ENCODE measurements at regions not wholly inside any gene's neighbourhood (a gene's known extent, or its start where the extent isn't known, plus 50 kb on each side); places are given as distances from the start of the nearest gene placed in this dataset.

GRCh38 chr11:21921151-21921550, 271.7 kb upstream of the ANO5 start:
- Histone ChIP-seq H3K27ac (ENCODE audit: extremely low read depth, low read depth, low read length) (no peak overlapping the region), H3K9me3 (replicated peaks; ENCODE audit: control insufficient read depth, insufficient read depth, low read depth, low read length) (no peaks in the 10 kb centered on the region), H2AFZ (ENCODE audit: low read depth, low read length) (no peak overlapping the region), H3K9me1 (ENCODE audit: control insufficient read depth, insufficient read depth, low read length) (no peaks in the 10 kb centered on the region), H3K27me3 (ENCODE audit: control insufficient read depth in 2 of 2, insufficient read depth in 2 of 2, low read length in 2 of 2) (no peaks in the 10 kb centered on the region), H3K36me3 (ENCODE audit: control insufficient read depth, insufficient read depth, low read length) (no peaks in the 10 kb centered on the region), H3K4me2 (ENCODE audit: insufficient read depth, low read length) (no peak overlapping the region), H3K4me3 (no peak overlapping the region), H3K79me2 (ENCODE audit: control insufficient read depth, insufficient read depth, low read length) (no peaks in the 10 kb centered on the region), H3K4me1 (replicated peaks in 1 of 2; ENCODE audit: control insufficient read depth in 2 of 2, insufficient read depth in 2 of 2, low read length in 2 of 2) (no peaks in the 10 kb centered on the region), H4K20me1 (replicated peaks; ENCODE audit: control insufficient read depth, insufficient read depth, low read length) (no peaks in the 10 kb centered on the region), H3K9ac (ENCODE audit: insufficient read depth in 1 of 2, low read depth in 2 of 2, low read length in 2 of 2) (no peak overlapping the region)
- TF ChIP-seq ZNF274 (IDR thresholded peaks at IDR 0.05; ENCODE audit: borderline replicate concordance, low read depth, low read length) (no peak), MLX (CRISPR knock-in tag; conservative IDR thresholded peaks at IDR 0.05) (no peak), ZNF57 (CRISPR knock-in tag; IDR thresholded peaks at IDR 0.05) (no peak), MXI1 (IDR thresholded peaks at IDR 0.05; ENCODE audit: low read depth, low read length) (no peak), SMAD3 (CRISPR knock-in tag; conservative IDR thresholded peaks at IDR 0.05) (no peak), SUPT5H (IDR thresholded peaks at IDR 0.05) (no peak), ZFP30 (CRISPR knock-in tag; IDR thresholded peaks at IDR 0.05; ENCODE audit: borderline replicate concordance) (no peak), NR0B1 (IDR thresholded peaks at IDR 0.05; ENCODE audit: partially characterized antibody) (no peak), HDAC2 (IDR thresholded peaks at IDR 0.05) (no peak), ATF1 (CRISPR knock-in tag; IDR thresholded peaks at IDR 0.05) (no peak), ATF1 (tag; IDR thresholded peaks at IDR 0.05) (no peak), ATF2 (CRISPR knock-in tag; IDR thresholded peaks at IDR 0.05) (no peak), CTBP1 (IDR thresholded peaks at IDR 0.05; ENCODE audit: borderline replicate concordance) (no peak), SIRT6 (IDR thresholded peaks at IDR 0.05; ENCODE audit: low read depth, low read length) (no peak)
- TF ChIP-seq, protein P1, sequence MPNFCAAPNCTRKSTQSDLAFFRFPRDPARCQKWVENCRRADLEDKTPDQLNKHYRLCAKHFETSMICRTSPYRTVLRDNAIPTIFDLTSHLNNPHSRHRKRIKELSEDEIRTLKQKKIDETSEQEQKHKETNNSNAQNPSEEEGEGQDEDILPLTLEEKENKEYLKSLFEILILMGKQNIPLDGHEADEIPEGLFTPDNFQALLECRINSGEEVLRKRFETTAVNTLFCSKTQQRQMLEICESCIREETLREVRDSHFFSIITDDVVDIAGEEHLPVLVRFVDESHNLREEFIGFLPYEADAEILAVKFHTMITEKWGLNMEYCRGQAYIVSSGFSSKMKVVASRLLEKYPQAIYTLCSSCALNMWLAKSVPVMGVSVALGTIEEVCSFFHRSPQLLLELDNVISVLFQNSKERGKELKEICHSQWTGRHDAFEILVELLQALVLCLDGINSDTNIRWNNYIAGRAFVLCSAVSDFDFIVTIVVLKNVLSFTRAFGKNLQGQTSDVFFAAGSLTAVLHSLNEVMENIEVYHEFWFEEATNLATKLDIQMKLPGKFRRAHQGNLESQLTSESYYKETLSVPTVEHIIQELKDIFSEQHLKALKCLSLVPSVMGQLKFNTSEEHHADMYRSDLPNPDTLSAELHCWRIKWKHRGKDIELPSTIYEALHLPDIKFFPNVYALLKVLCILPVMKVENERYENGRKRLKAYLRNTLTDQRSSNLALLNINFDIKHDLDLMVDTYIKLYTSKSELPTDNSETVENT (CRISPR knock-in tag; IDR thresholded peaks at IDR 0.05) = no peak
- in situ Hi-C loops (cut with MboI) (no loop called here), intact Hi-C loops (cut with micrococcal nuclease) (no loop called here)
- ATAC-seq (no peak), FAIRE-seq (no peak), DNase-seq (ENCODE audit: extremely low read depth in 1 of 4, low spot score in 3 of 4) (no peak)
- ChIA-PET CTCF (ENCODE audit: low intra/inter-chr PET ratio) (no interaction called here), POLR2A (no interaction called here)
- no TSS peak for BruUV-seq (replicated peaks)
- WGBS (ENCODE audit: insufficient coverage, low coverage, missing lambda C conversion rate) = 0% methylated on average over 1 of the region's 1 CpG
